ENCODE measurements at regions not wholly inside any gene's neighbourhood (a gene's known extent, or its start where the extent isn't known, plus 50 kb on each side); places are given as distances from the start of the nearest gene placed in this dataset.

DNA sequence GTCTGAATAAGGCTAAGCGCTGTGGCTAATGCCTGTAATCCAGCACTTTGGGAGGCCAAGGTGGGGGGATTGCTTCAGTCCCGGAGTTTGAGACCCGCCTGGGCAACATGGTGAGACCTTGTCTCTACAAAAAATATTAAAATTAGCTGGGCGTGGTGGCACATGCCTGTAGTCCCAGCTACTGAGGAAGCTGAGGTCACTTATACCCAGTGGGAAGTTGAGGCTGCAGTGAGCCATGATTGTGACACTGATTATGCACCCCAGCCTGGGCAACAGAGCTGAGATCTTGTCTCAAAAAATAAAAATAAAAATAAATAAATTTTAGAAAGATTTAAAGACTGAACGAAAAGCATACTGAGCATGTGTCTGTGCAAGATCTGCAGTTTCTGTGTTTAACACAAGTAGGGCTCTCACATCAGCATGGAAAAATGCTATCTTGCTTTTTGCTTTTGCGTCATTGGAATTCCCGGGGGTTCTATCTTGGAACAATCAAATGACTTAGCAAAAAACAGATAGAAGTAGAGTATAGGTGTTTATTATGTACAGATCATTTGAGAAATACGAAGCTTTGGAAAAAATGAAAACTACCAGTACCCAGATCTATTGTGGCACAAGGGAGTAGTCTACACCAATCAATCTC lies 161.9 kb downstream of the CAPZA3 start:
- H3K36me3 ChIP-seq (ENCODE audit: control insufficient read depth, insufficient read depth, low read length, severe bottlenecking) = no peaks in the 10 kb centered on the region
- peaks cover 14% of the 10 kb centered on the region for H3K4me1 ChIP-seq (ENCODE audit: control insufficient read depth, insufficient read depth, low read length)
- H3K4me3 ChIP-seq (ENCODE audit: low read length) = no peak overlapping the region
- no peaks in the 10 kb centered on the region for H3K27me3 ChIP-seq (replicated peaks; ENCODE audit: control insufficient read depth, insufficient read depth, low read length)
- no peaks in the 10 kb centered on the region for H3K9me3 ChIP-seq (ENCODE audit: control insufficient read depth, low read length)
- no peak for DNase-seq (ENCODE audit: low read depth)
- no peak overlapping the region for H3K9ac ChIP-seq (ENCODE audit: low read length)

DNA sequence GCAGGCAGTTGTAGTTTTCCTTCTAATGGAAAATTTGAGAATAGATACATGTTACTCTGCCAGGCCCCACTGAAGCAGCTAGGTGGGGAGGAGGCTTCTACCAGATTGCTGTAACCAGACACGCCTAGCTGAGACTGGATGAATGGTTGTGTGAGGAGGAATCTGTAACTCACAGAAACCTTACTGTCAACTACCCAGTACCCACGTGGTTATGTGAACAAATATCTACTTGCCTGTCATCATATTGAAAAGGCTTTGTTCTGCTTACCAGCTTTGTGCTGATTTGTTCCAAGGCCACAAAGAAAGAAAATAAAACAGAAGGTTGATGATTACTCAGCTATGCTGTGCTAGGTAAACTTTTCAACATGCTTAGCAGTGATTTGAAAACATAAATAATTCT lies 167.2 kb downstream of the CAPZA3 start:
- no peak overlapping the region for H3K4me3 ChIP-seq (ENCODE audit: low read length)
- no peaks in the 10 kb centered on the region for H3K27me3 ChIP-seq (replicated peaks; ENCODE audit: control insufficient read depth, insufficient read depth, low read length)
- no peak for DNase-seq (ENCODE audit: low read depth)
- peaks cover 11% of the 10 kb centered on the region for H3K4me1 ChIP-seq (ENCODE audit: control insufficient read depth, insufficient read depth, low read length)
- no peaks in the 10 kb centered on the region for H3K9me3 ChIP-seq (ENCODE audit: control insufficient read depth, low read length)
- H3K36me3 ChIP-seq (ENCODE audit: control insufficient read depth, insufficient read depth, low read length, severe bottlenecking) = no peaks in the 10 kb centered on the region
- H3K9ac ChIP-seq (ENCODE audit: low read length) = no peak overlapping the region

- no peak for DNase-seq (ENCODE audit: low read depth)
- peaks cover 11% of the 10 kb centered on the region for H3K4me1 ChIP-seq (ENCODE audit: control insufficient read depth, insufficient read depth, low read length)
Measured at GRCh38 chr12:18906395-18906794, 168.5 kb downstream of the CAPZA3 start.

DNA sequence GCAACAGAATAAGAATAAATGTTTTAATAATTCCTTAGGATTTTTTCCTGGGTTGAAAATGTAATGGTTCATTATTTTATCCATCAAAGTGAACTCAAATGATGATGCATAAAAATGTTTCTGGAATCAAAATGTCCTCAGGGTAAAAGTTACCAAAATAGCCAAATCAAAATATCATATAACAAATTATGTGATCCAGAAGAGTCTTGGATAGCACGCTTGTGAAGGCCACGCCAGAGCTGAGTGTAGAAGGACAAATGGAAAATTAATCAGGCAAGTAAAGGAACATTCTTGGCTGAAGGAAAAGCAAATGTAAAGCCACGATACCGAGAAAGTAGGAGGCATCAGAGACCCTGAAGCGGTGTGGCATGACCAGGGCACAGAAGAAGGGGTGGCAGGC lies 169.2 kb downstream of the CAPZA3 start:
- DNase-seq (ENCODE audit: low read depth) = no peak
- Histone ChIP-seq H3K4me1 (ENCODE audit: control insufficient read depth, insufficient read depth, low read length) (peaks cover 11% of the 10 kb centered on the region), H3K9me3 (ENCODE audit: control insufficient read depth, low read length) (peaks cover 3% of the 10 kb centered on the region), H3K9ac (ENCODE audit: low read length) (no peak overlapping the region), H3K27me3 (replicated peaks; ENCODE audit: control insufficient read depth, insufficient read depth, low read length) (no peaks in the 10 kb centered on the region), H3K36me3 (ENCODE audit: control insufficient read depth, insufficient read depth, low read length, severe bottlenecking) (no peaks in the 10 kb centered on the region), H3K4me3 (ENCODE audit: low read length) (no peak overlapping the region)

More at GRCh38 chr12:18906395-18906794, 168.5 kb downstream of the CAPZA3 start:
- H3K9ac ChIP-seq (ENCODE audit: low read length) = no peak overlapping the region
- no peaks in the 10 kb centered on the region for H3K9me3 ChIP-seq (ENCODE audit: control insufficient read depth, low read length)
- no peak overlapping the region for H3K4me3 ChIP-seq (ENCODE audit: low read length)
- H3K27me3 ChIP-seq (replicated peaks; ENCODE audit: control insufficient read depth, insufficient read depth, low read length) = no peaks in the 10 kb centered on the region
- H3K36me3 ChIP-seq (ENCODE audit: control insufficient read depth, insufficient read depth, low read length, severe bottlenecking) = no peaks in the 10 kb centered on the region

DNA sequence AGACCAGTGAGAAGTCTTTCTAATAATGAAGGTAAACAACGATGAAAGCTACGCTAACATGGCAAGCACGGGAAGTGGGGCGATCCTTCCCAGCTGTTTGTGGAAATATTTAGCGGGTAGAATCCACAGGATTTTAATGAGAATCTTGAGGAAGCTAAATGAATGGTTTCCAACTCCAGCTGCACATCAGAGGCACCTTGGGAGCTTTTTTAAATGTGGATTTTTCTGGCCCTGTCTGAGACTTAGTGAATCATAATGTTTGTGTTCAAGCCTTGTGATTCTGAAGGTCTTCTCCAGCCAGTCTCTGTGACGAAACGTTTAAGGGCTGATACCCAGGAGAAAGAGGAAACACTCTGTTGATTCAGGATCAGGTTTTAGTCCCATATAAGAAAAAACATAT lies 169.8 kb downstream of the CAPZA3 start:
- peaks cover 11% of the 10 kb centered on the region for H3K4me1 ChIP-seq (ENCODE audit: control insufficient read depth, insufficient read depth, low read length)
- DNase-seq (ENCODE audit: low read depth) = no peak
- no peak overlapping the region for H3K4me3 ChIP-seq (ENCODE audit: low read length)
- H3K9me3 ChIP-seq (ENCODE audit: control insufficient read depth, low read length) = peaks cover 9% of the 10 kb centered on the region
- no peak overlapping the region for H3K9ac ChIP-seq (ENCODE audit: low read length)
- no peaks in the 10 kb centered on the region for H3K36me3 ChIP-seq (ENCODE audit: control insufficient read depth, insufficient read depth, low read length, severe bottlenecking)
- no peaks in the 10 kb centered on the region for H3K27me3 ChIP-seq (replicated peaks; ENCODE audit: control insufficient read depth, insufficient read depth, low read length)

GRCh38 chr12:18908191-18908590 lies 170.3 kb downstream of the CAPZA3 start:
- peaks cover 11% of the 10 kb centered on the region for H3K4me1 ChIP-seq (ENCODE audit: control insufficient read depth, insufficient read depth, low read length)
- no peaks in the 10 kb centered on the region for H3K36me3 ChIP-seq (ENCODE audit: control insufficient read depth, insufficient read depth, low read length, severe bottlenecking)
- H3K9ac ChIP-seq (ENCODE audit: low read length) = no peak overlapping the region
- H3K9me3 ChIP-seq (ENCODE audit: control insufficient read depth, low read length) = peaks cover 9% of the 10 kb centered on the region
- H3K4me3 ChIP-seq (ENCODE audit: low read length) = no peak overlapping the region
- DNase-seq (ENCODE audit: low read depth) = no peak
- no peaks in the 10 kb centered on the region for H3K27me3 ChIP-seq (replicated peaks; ENCODE audit: control insufficient read depth, insufficient read depth, low read length)

DNA sequence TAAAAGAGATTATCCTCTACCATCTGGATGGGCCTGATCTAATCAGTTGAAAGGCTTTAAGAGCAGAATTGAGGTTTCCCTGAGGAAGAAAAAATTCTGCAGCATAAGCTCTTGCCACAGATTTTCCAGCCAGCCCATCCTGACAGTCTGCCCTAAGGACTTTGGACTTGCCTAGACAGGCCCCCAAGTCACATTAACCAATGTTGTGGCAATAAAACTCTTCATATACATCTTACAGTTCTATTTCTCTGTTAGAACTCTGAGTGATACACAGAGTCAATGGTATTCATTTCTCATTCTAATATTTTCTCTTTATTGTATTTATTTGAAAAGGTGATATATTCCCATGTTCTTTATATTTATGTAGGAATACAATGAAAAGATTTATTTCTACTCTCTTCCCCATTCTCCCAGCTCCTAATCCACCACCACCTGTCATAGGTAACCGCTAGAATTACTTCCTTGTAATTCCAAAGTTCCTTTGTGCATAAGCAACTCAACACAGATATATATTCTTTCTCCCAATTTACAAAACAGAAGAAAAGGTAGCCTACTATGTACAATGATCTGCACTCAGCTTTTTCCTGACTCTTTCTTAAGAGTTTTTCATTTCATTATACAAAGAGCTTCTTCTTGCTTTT lies 182.1 kb downstream of the CAPZA3 start:
- H3K4me1 ChIP-seq (ENCODE audit: control insufficient read depth, insufficient read depth, low read length) = no peaks in the 10 kb centered on the region

DNA sequence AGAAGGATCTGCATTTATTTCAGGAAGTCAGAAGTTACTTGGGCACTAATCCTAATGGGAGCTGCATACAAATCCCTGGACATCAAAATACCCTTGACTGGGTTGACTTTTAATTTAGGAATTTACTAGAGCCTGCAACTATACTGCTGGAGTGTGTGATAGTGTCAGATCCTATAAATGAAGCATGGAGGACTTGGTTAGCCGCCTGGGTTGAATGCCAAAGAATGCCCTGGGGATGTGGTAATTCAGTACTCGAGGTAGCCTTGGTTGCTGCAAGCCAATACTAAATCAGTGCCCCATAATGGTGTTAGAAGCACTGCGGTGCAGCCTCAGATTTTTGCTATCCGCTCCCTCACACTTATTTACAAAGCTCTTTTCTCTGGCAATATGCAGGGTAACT lies 184.9 kb downstream of the CAPZA3 start:
- DNase-seq (ENCODE audit: low read depth) = peak; percentile 2
- no peak overlapping the region for H3K9ac ChIP-seq (ENCODE audit: low read length)

More for the DNA sequence above, 182.1 kb downstream of the CAPZA3 start:
- Histone ChIP-seq H3K9me3 (ENCODE audit: control insufficient read depth, low read length) (no peaks in the 10 kb centered on the region), H3K27me3 (replicated peaks; ENCODE audit: control insufficient read depth, insufficient read depth, low read length) (no peaks in the 10 kb centered on the region), H3K36me3 (ENCODE audit: control insufficient read depth, insufficient read depth, low read length, severe bottlenecking) (no peaks in the 10 kb centered on the region), H3K4me3 (ENCODE audit: low read length) (no peak overlapping the region), H3K9ac (ENCODE audit: low read length) (no peak overlapping the region)
- no peak for DNase-seq (ENCODE audit: low read depth)

DNA sequence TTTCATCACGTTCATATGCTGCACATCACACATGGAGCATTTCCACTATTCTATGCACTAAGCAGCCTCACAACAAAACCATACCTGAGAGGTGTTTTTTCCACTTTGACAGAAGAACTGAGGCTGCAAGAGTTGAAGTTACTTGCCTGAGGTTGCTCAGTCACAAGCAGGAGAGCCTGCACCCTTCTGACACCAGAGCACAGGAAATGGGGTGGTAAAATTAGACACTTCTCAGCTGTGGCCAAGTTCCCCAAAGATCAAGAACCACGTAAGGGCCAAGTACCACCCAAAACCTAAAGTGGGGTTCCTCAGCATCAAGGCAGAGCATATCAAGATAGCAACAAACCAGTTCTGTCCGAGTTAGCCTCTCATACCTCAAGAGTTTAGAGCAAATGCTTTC lies 185.8 kb downstream of the CAPZA3 start:
- no peak overlapping the region for H3K4me3 ChIP-seq (ENCODE audit: low read length)
- H3K4me1 ChIP-seq (ENCODE audit: control insufficient read depth, insufficient read depth, low read length) = no peaks in the 10 kb centered on the region
- H3K36me3 ChIP-seq (ENCODE audit: control insufficient read depth, insufficient read depth, low read length, severe bottlenecking) = no peaks in the 10 kb centered on the region
- H3K9me3 ChIP-seq (ENCODE audit: control insufficient read depth, low read length) = no peaks in the 10 kb centered on the region
- no peak for DNase-seq (ENCODE audit: low read depth)
- no peak overlapping the region for H3K9ac ChIP-seq (ENCODE audit: low read length)
- no peaks in the 10 kb centered on the region for H3K27me3 ChIP-seq (replicated peaks; ENCODE audit: control insufficient read depth, insufficient read depth, low read length)

More for the DNA sequence above, 184.9 kb downstream of the CAPZA3 start:
- Histone ChIP-seq H3K4me3 (ENCODE audit: low read length) (no peak overlapping the region), H3K9me3 (ENCODE audit: control insufficient read depth, low read length) (no peaks in the 10 kb centered on the region), H3K36me3 (ENCODE audit: control insufficient read depth, insufficient read depth, low read length, severe bottlenecking) (no peaks in the 10 kb centered on the region), H3K4me1 (ENCODE audit: control insufficient read depth, insufficient read depth, low read length) (no peaks in the 10 kb centered on the region), H3K27me3 (replicated peaks; ENCODE audit: control insufficient read depth, insufficient read depth, low read length) (no peaks in the 10 kb centered on the region)

DNA sequence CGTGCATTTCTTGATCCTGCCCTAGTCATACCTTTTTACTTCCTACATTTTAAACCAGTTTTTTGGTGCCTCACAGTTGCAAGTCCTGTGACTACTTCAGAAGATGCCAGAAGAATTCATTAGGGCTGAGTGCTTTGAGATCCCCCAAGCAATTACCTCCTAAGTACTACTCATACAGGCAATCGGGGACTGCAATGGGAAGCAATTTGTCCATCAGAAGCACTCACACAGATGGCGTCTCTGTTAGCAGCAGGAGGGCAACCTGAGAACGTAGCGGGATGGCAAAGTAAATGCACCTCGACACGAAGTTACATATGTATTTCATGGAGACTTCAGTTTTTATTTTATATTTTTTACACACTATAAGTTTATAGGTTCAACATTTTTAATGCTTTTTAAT lies 188.3 kb downstream of the CAPZA3 start:
- DNase-seq (ENCODE audit: low read depth) = no peak
- Histone ChIP-seq H3K36me3 (ENCODE audit: control insufficient read depth, insufficient read depth, low read length, severe bottlenecking) (no peaks in the 10 kb centered on the region), H3K27me3 (replicated peaks; ENCODE audit: control insufficient read depth, insufficient read depth, low read length) (no peaks in the 10 kb centered on the region)

DNA sequence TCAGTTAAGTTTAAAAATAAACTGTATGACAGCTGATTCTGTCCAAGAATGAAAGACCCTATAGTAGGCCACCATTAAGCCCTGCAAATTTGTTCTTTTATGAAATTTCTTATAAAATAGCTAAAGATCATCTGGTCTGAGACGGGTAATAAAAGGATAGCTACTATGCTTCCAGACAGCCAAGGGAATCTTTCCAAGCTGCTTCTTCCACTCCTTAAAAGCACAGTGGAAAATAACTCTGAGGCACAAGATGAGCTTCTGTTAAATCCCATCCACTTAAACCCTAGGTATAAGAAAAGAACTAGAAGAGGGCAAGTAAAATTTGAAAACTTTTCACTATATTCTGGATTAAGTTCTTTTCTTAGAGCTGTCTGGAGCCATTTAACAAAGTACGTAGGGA lies 194.3 kb downstream of the CAPZA3 start:
- H3K4me1 ChIP-seq (ENCODE audit: control insufficient read depth, insufficient read depth, low read length) = peaks cover 6% of the 10 kb centered on the region
- no peak overlapping the region for H3K4me3 ChIP-seq (ENCODE audit: low read length)
- no peaks in the 10 kb centered on the region for H3K27me3 ChIP-seq (replicated peaks; ENCODE audit: control insufficient read depth, insufficient read depth, low read length)
- no peak overlapping the region for H3K9ac ChIP-seq (ENCODE audit: low read length)
- no peaks in the 10 kb centered on the region for H3K36me3 ChIP-seq (ENCODE audit: control insufficient read depth, insufficient read depth, low read length, severe bottlenecking)
- H3K9me3 ChIP-seq (ENCODE audit: control insufficient read depth, low read length) = no peaks in the 10 kb centered on the region
- DNase-seq (ENCODE audit: low read depth) = no peak

More for the DNA sequence above, 188.3 kb downstream of the CAPZA3 start:
- no peaks in the 10 kb centered on the region for H3K9me3 ChIP-seq (ENCODE audit: control insufficient read depth, low read length)
- no peak overlapping the region for H3K9ac ChIP-seq (ENCODE audit: low read length)
- H3K4me1 ChIP-seq (ENCODE audit: control insufficient read depth, insufficient read depth, low read length) = no peaks in the 10 kb centered on the region
- H3K4me3 ChIP-seq (ENCODE audit: low read length) = no peak overlapping the region
